ENCODE measurements at regions not wholly inside any gene's neighbourhood (a gene's known extent, or its start where the extent isn't known, plus 50 kb on each side); places are given as distances from the start of the nearest gene placed in this dataset.

- TF ChIP-seq CTCF (IDR thresholded peaks at IDR 0.05) (no peak), POLR2A (IDR thresholded peaks at IDR 0.05) (no peak)
Observed at GRCh38 chr1:192489047-192489446, 86.5 kb upstream of the RGS1 start.

Data from stomach (tissue), 4 donors.